Skeletal muscle tissue (tissue), 3 donors: ENCODE measurements at regions not wholly inside any gene's neighbourhood (a gene's known extent, or its start where the extent isn't known, plus 50 kb on each side); places are given as distances from the start of the nearest gene placed in this dataset.

Experiments used
- H3K27ac ChIP-seq: one replicate; pipeline ENCODE4 v1.7.0; 2013; ENCODE audit warnings: mild to moderate bottlenecking, low read depth, low read length, inconsistent platforms
- H3K27me3 ChIP-seq, 3 donors: one replicate each; pipeline ENCODE4 v1.7.0; 2013; ENCODE audit warnings: low read length in 3 of 3; ENCODE audit not compliant: control insufficient read depth in 3 of 3, insufficient read depth in 3 of 3
- H3K36me3 ChIP-seq, 3 donors: one replicate each; pipeline ENCODE4 v1.7.0; 2013; ENCODE audit warnings: low read length in 3 of 3; ENCODE audit not compliant: control insufficient read depth in 3 of 3, insufficient read depth in 3 of 3
- H3K4me1 ChIP-seq, 3 donors: one replicate each; pipeline ENCODE4 v1.7.0; 2013; ENCODE audit warnings: low read length in 3 of 3, mild to moderate bottlenecking in 3 of 3; ENCODE audit not compliant: control insufficient read depth in 3 of 3, insufficient read depth in 3 of 3
- H3K4me3 ChIP-seq, 3 donors: one replicate each; pipeline ENCODE4 v1.7.0; 2013; ENCODE audit warnings: low read length in 3 of 3
- H3K9ac ChIP-seq, 3 donors: one replicate each; pipeline ENCODE4 v1.7.0; 2013; ENCODE audit warnings: low read length in 3 of 3, mild to moderate bottlenecking in 3 of 3, moderate library complexity in 2 of 3, low read depth in 1 of 3
- H3K9me3 ChIP-seq, 3 donors: one replicate each; pipeline ENCODE4 v1.7.0; 2013; ENCODE audit warnings: low read length in 3 of 3; ENCODE audit not compliant: control insufficient read depth in 3 of 3
- donor health status: Osteomylitis.

DNA sequence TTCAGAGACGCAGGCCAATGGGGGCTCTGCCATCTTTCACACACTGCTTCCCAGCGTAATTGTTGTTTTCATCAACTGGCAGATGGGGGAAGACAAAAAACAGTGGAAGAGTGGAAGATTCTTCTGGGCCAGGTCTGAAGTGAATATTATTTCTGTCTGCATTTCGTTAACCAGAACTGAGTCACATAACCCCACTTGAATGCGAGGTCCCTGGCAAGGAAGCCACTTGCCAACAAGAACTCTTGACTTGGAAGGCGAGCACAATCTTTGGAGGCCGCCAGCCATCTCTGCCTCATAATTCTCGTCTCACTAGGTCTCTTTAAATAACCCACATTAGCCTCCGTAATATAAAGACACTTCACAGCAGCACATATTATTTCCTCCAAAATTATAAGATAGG, 75.4 kb downstream of the CYB561 start:
- H3K36me3 ChIP-seq: no peaks in the 10 kb centered on the region
- H3K4me1 ChIP-seq: peaks cover 0 to 3% (median 0%) of the 10 kb centered on the region in 3 donors
- no peak overlapping the region for H3K9ac ChIP-seq
- H3K27me3 ChIP-seq: no peaks in the 10 kb centered on the region
- no peaks in the 10 kb centered on the region for H3K9me3 ChIP-seq
- H3K27ac ChIP-seq: no peak overlapping the region
- H3K4me3 ChIP-seq: no peak overlapping the region

DNA sequence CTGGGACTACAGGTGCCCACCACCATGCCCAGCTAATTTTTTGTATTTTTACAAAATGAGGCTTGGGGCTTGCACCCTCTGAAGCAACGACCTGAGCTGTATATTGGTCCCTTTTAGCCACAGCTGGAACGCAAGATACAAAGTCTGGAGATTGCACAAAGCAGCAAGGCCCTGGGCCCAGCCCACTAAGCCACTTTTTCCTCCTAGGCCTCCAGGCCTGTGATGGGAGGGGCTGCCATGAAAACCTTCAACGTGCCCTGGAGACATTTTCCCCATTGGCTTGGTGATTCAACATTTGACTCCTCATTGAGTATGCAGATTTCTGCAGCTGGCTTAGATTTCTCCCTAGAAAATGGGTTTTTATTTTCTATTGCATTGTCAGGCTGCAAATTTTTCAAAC, 69.2 kb downstream of the CYB561 start:
- Histone ChIP-seq H3K4me3 (no peak overlapping the region), H3K27ac (no peak overlapping the region), H3K27me3 (no peaks in the 10 kb centered on the region), H3K9me3 (no peaks in the 10 kb centered on the region), H3K9ac (no peak overlapping the region), H3K4me1 (no peaks in the 10 kb centered on the region), H3K36me3 (peaks cover 0 to 3% (median 0%) of the 10 kb centered on the region in 3 donors)

DNA sequence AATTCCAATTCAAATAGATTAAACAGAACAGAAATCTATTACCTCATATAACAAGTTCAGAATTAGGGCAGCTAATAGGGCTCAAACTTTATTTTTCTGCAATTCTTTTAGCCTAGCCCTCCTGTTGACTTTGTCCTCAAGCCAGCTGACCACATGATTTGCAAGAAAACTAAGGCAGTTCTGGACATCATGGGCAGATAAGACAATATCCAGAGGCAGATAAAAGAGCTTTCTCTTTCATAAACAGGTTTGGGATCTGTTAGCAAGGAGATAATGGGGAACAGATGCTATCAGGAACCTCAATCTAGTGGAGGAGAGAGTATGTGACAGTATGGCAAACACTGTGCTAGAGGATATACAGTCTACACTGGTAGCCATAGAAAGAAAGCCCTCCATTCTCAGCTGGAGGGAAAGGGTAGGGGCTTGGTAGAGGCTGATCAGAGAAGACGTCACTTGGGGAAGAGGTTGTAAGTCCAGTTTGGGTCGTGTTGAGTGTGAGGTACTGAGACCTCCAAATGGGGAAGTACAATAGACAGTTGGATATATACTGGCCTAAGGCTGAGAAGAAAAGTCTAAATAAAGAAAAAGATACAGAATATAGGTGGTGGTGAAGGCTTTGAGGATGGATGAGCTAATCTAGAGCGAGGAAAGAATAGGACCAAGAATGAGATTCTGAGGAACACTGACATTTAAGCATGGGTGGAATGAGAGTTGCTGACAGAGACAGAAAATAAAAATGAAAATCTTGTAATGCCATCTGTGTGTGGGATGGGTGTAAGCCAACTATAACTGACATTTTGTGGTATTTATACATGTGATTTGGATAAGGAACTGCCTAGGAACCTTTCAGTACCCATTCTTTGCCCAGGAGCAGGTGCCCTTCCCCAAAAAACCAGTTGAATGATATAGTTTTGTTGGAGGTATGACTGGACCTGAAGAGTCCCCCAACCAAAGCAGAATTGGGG, 67.4 kb downstream of the CYB561 start:
- Histone ChIP-seq H3K4me3 (no peak overlapping the region), H3K4me1 (no peaks in the 10 kb centered on the region), H3K27ac (no peak overlapping the region)

DNA sequence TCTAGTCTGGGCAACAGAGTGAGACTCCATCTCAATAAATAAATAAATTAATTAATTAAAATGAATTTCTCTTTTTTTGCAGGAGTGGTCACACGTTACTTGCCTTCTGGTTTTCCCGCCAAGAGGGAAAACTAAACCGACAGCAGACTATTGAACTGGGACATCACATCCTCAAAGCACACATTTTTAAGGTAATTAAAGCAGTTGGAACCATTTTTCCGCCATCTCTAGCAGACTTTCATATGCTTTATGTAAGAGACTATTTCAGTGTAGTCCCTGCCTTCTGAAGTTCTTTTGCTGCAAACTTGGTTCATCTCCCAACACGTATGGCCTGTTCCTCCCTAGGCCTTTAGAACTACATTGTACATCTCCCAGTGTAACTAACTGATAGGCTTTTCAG, 66.5 kb downstream of the CYB561 start:
- no peak overlapping the region for H3K4me3 ChIP-seq
- H3K9ac ChIP-seq: no peak overlapping the region
- no peaks in the 10 kb centered on the region for H3K4me1 ChIP-seq
- peaks cover 0 to 3% (median 0%) of the 10 kb centered on the region in 3 donors for H3K36me3 ChIP-seq
- no peaks in the 10 kb centered on the region for H3K9me3 ChIP-seq
- H3K27me3 ChIP-seq: no peaks in the 10 kb centered on the region
- no peak overlapping the region for H3K27ac ChIP-seq

More for the DNA sequence above, 67.4 kb downstream of the CYB561 start:
- H3K9me3 ChIP-seq: no peaks in the 10 kb centered on the region
- no peaks in the 10 kb centered on the region for H3K27me3 ChIP-seq
- peaks cover 0 to 3% (median 0%) of the 10 kb centered on the region in 3 donors for H3K36me3 ChIP-seq
- no peak overlapping the region for H3K9ac ChIP-seq

DNA sequence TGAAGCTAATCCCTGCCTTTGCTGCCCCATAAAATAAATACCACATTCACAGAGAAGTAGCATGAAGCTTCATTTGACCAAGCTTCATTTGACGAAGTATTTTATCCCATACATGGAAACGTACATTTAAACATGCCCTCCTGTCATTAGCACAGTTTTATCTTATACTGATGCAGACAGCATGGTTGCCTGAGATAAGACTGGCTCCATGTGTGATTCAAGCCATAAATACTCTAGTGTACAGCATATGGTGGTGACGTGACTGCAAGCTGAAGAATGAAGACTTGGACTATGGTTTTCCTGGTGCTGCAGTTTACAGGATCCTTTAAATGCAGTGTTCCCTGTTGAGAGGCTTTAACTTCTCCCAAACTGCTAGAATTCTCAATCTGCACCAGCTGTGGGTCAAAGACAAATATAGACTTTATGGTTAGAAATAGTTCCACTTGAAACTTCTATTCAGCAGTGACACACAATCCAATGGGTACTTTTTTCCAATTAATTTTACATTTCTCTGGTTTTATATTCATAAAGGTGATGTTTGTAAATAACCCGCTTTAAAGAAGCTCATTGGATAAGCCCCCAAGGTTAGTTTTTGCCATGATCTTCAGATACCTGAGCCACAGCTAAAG, 64.9 kb downstream of the CYB561 start:
- H3K36me3 ChIP-seq: peaks cover 0 to 3% (median 0%) of the 10 kb centered on the region in 3 donors
- no peaks in the 10 kb centered on the region for H3K9me3 ChIP-seq
- H3K27me3 ChIP-seq: no peaks in the 10 kb centered on the region
- no peak overlapping the region for H3K4me3 ChIP-seq
- H3K9ac ChIP-seq: no peak overlapping the region
- H3K27ac ChIP-seq: no peak overlapping the region
- no peaks in the 10 kb centered on the region for H3K4me1 ChIP-seq

DNA sequence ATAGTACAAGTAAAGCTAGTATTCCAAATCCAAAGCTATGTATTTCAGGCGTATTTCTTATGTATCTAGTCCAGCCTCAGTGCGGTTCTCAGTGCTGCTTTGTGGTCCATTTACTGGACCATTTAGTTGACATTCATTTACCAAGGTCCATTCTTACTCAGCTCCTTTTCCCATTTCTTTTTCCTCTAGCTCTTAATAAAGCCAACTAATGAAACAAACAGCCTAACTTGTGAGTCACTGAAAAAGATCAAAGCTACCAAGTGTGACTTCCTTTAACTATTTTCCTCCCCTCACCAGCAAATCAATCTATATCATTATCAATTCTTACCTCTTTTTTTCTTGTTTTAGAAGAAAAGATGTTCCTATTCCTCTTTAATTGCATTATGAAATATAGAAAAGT, 64.0 kb downstream of the CYB561 start:
- Histone ChIP-seq H3K36me3 (peaks cover 0 to 3% (median 0%) of the 10 kb centered on the region in 3 donors), H3K9me3 (no peaks in the 10 kb centered on the region), H3K9ac (no peak overlapping the region), H3K27ac (no peak overlapping the region), H3K4me1 (no peaks in the 10 kb centered on the region), H3K27me3 (no peaks in the 10 kb centered on the region), H3K4me3 (no peak overlapping the region)
